K562 (cell line): ENCODE measurements at regions not wholly inside any gene's neighbourhood (a gene's known extent, or its start where the extent isn't known, plus 50 kb on each side); places are given as distances from the start of the nearest gene placed in this dataset.

Experiments used
- ATF2 ChIP-seq: sonication (generic); formaldehyde crosslinking; IDR thresholded peaks from 2 replicates; pipeline ENCODE4 v1.8.1; 2022; ENCODE audit warnings: missing genetic modification reagents
- ATF3 ChIP-seq, 2 experiments: fragments of 450-650 bp in 1 of 2; sonication (generic) in 1 of 2; formaldehyde crosslinking in 1 of 2; IDR thresholded peaks in 1 of 2; conservative IDR thresholded peaks in 1 of 2; 2 replicates each; pipeline versions ENCODE4 v1.6.1 to v1.8.1; 2016 to 2023; ENCODE audit warnings: mild to moderate bottlenecking in 2 of 2, moderate library complexity in 2 of 2, inconsistent platforms in 1 of 2, missing genetic modification reagents in 1 of 2
- CC2D1A ChIP-seq: fragments of 450-650 bp; IDR thresholded peaks from 2 replicates; pipeline ENCODE4 v1.6.1; 2017; ENCODE audit warnings: mild to moderate bottlenecking
- E2F1 ChIP-seq: sonication (generic); formaldehyde crosslinking; IDR thresholded peaks from 2 replicates; pipeline ENCODE4 v1.8.1; 2023; ENCODE audit warnings: mild to moderate bottlenecking, missing genetic modification reagents, moderate library complexity
- FOXA3 ChIP-seq, 2 experiments: fragments of 450-650 bp in 1 of 2; sonication (generic) in 1 of 2; formaldehyde crosslinking; IDR thresholded peaks in 1 of 2; conservative IDR thresholded peaks in 1 of 2; 2 replicates each; pipeline versions ENCODE4 v1.4.0 to v1.8.0; 2020 to 2022; ENCODE audit warnings: mild to moderate bottlenecking in 2 of 2, missing genetic modification reagents in 1 of 2
- FOXK1 ChIP-seq: sonication (generic); formaldehyde crosslinking; IDR thresholded peaks from 2 replicates; pipeline ENCODE4 v1.8.0; 2022; ENCODE audit warnings: missing genetic modification reagents, mild to moderate bottlenecking, borderline replicate concordance
- KDM4B ChIP-seq, 2 experiments: fragments of 450-650 bp in 1 of 2; sonication (generic) in 1 of 2; IDR thresholded peaks; 2 replicates each; pipeline ENCODE4 v1.6.1; 2016 to 2017; ENCODE audit warnings: borderline replicate concordance in 2 of 2, antibody characterized with exemption in 1 of 2, low read depth in 1 of 2, mild to moderate bottlenecking in 1 of 2
- LEF1 ChIP-seq: fragments of 450-650 bp; IDR thresholded peaks from 2 replicates; pipeline ENCODE4 v1.6.1; 2016; ENCODE audit warnings: mild to moderate bottlenecking
- MBD2 ChIP-seq: sonication (generic); IDR thresholded peaks from 2 replicates; pipeline ENCODE4 v1.6.1; 2016; ENCODE audit warnings: low read depth, borderline replicate concordance
- MECOM ChIP-seq: fragments of 250-450 bp; sonication (Bioruptor Pico); IDR thresholded peaks from 2 replicates; pipeline ENCODE4 v1.8.0; 2022; ENCODE audit warnings: inconsistent platforms
- MEF2D ChIP-seq: conservative IDR thresholded peaks from 2 replicates; pipeline ENCODE4 v1.6.1; 2016; ENCODE audit warnings: low read depth, missing genetic modification characterization, missing compliant biosample characterization
- NCOA2 ChIP-seq, 2 experiments: fragments of 450-650 bp; IDR thresholded peaks; 2 replicates each; pipeline ENCODE4 v1.6.1; 2018; ENCODE audit warnings: mild to moderate bottlenecking in 2 of 2, moderate library complexity in 1 of 2; ENCODE audit not compliant: partially characterized antibody in 2 of 2
- PRMT5 ChIP-seq: sonication (generic); formaldehyde crosslinking; IDR thresholded peaks from 2 replicates; pipeline ENCODE4 v1.5.0; 2020; ENCODE audit warnings: missing genetic modification reagents
- RNF219 ChIP-seq: fragments of 250-450 bp; sonication (Bioruptor Pico); IDR thresholded peaks from 2 replicates; pipeline ENCODE4 v1.5.0; 2022; ENCODE audit warnings: mild to moderate bottlenecking
- SMARCC2 ChIP-seq: fragments of 450-650 bp; IDR thresholded peaks from 2 replicates; pipeline ENCODE4 v1.6.1; 2017; ENCODE audit warnings: antibody characterized with exemption, moderate library complexity, mild to moderate bottlenecking, low read depth
- SMARCE1 ChIP-seq: fragments of 450-650 bp; IDR thresholded peaks from 2 replicates; pipeline ENCODE4 v1.7.1; 2016; ENCODE audit warnings: mild to moderate bottlenecking
- SRSF9 ChIP-seq: fragments of 200-400 bp; formaldehyde crosslinking; IDR thresholded peaks from 2 replicates; pipeline ENCODE4 v1.6.1; 2017; ENCODE audit warnings: low read depth, low read length, borderline replicate concordance
- TAF15 ChIP-seq: fragments of 200-400 bp; formaldehyde crosslinking; IDR thresholded peaks from 2 replicates; pipeline ENCODE4 v1.6.1; 2017; ENCODE audit warnings: mild to moderate bottlenecking, low read depth, low read length, moderate library complexity
- TCF3 ChIP-seq: sonication (generic); formaldehyde crosslinking; IDR thresholded peaks from 2 replicates; pipeline ENCODE4 v1.4.0; 2020; ENCODE audit warnings: mild to moderate bottlenecking, missing genetic modification reagents
- ZKSCAN8 ChIP-seq: fragments of 200-800 bp; sonication (Bioruptor generic); IDR thresholded peaks from 2 replicates; pipeline ENCODE4 v1.6.1; 2016; ENCODE audit warnings: missing genetic modification characterization, missing compliant biosample characterization
- ZNF121 ChIP-seq: sonication (generic); formaldehyde crosslinking; conservative IDR thresholded peaks from 2 replicates; pipeline ENCODE4 v1.8.0; 2022; ENCODE audit warnings: missing genetic modification reagents
- ZNF175 ChIP-seq: fragments of 200-800 bp; sonication (Bioruptor generic); IDR thresholded peaks from 2 replicates; pipeline ENCODE4 v1.6.1; 2016; ENCODE audit warnings: low read depth, mild to moderate bottlenecking, missing genetic modification characterization, missing compliant biosample characterization
- ZNF282 ChIP-seq: sonication (generic); formaldehyde crosslinking; IDR thresholded peaks from 2 replicates; pipeline ENCODE4 v1.8.1; 2023; ENCODE audit warnings: missing genetic modification reagents
- ZNF316 ChIP-seq: fragments of 450-650 bp; IDR thresholded peaks from 2 replicates; pipeline ENCODE4 v1.6.1; 2016

- TF ChIP-seq ATF3 (IDR thresholded peaks at IDR 0.05), result peak; percentile 100
- TF ChIP-seq ATF3 (CRISPR knock-in tag; conservative IDR thresholded peaks at IDR 0.05), result peak; percentile 98
- TF ChIP-seq MECOM (CRISPR knock-in tag), result peak; percentile 13; the same call in 1 of the 2 replicates
- TF ChIP-seq ATF2 (CRISPR knock-in tag), result no peak
- no peak for TF ChIP-seq CC2D1A
- no peak for TF ChIP-seq ZNF282 (CRISPR knock-in tag)
- peak; percentile 40; the same call in 1 of the 2 replicates for TF ChIP-seq ZNF175 (CRISPR knock-in tag)
- TF ChIP-seq MEF2D (tag), result peak; percentile 52; the same call in 1 of the 2 replicates
- TF ChIP-seq ZKSCAN8, result peak; percentile 61; the same call in 1 of the 2 replicates
- no peak for TF ChIP-seq E2F1 (CRISPR knock-in tag)
- TF ChIP-seq RNF219 (CRISPR knock-in tag), result no peak
- TF ChIP-seq TCF3 (CRISPR knock-in tag), result peak; percentile 88
- peak in 1 of 2 experiments; percentile 47 for TF ChIP-seq NCOA2 (IDR thresholded peaks at IDR 0.05; ENCODE audit: partially characterized antibody in 2 of 2)
- no peak for TF ChIP-seq PRMT5 (CRISPR knock-in tag)
- peak; percentile 90 for TF ChIP-seq SMARCE1
- no peak for TF ChIP-seq TAF15
- peak; percentile 88 for TF ChIP-seq LEF1
- TF ChIP-seq FOXK1, result no peak
- TF ChIP-seq SMARCC2, result peak; percentile 81; the same call in 1 of the 2 replicates
- TF ChIP-seq KDM4B (IDR thresholded peaks at IDR 0.05; ENCODE audit: borderline replicate concordance in 2 of 2, low read depth in 1 of 2), result no peak
- TF ChIP-seq MBD2, result 0 out of 2 replicates have a peak, but pooled peaks have one; percentile 24
- no peak for TF ChIP-seq ZNF316
- TF ChIP-seq ZNF121 (CRISPR knock-in tag), result no peak
- TF ChIP-seq FOXA3 (CRISPR knock-in tag; conservative IDR thresholded peaks at IDR 0.05 in 1 of 2, IDR thresholded peaks at IDR 0.05 in 1 of 2), result peak in 1 of 2 experiments; percentile 60; a peak in 1 of 4 replicates
- TF ChIP-seq SRSF9, result no peak
Observed at GRCh38 chr12:46430340-46430948, 57.9 kb upstream of the SLC38A2 start (continued).
